Astrocyte (in vitro differentiated cells and primary cell): ENCODE measurements at regions not wholly inside any gene's neighbourhood (a gene's known extent, or its start where the extent isn't known, plus 50 kb on each side); places are given as distances from the start of the nearest gene placed in this dataset.

Experiments
- DNase-seq: peaks from one replicate; pipeline ENCODE4 v3.0.0-alpha.2; 2010; ENCODE audit warnings: low read depth
- FAIRE-seq: peaks from 2 replicates; lab custom pipeline; 2011; peaks lifted over from hg19 to GRCh38; lab: Jason Lieb, UNC
- H2AFZ ChIP-seq: 2 replicates; pipeline ENCODE4 v1.6.0; 2012; ENCODE audit warnings: low read depth, low read length, inconsistent platforms
- H3K27ac ChIP-seq: 2 replicates; pipeline ENCODE4 v1.5.1; 2011; ENCODE audit warnings: low read depth, low read length, inconsistent platforms
- H3K27me3 ChIP-seq: 2 replicates; pipeline ENCODE4 v1.6.0; 2011; ENCODE audit warnings: low read length, inconsistent platforms; ENCODE audit not compliant: insufficient read depth
- H3K36me3 ChIP-seq: 2 replicates; pipeline ENCODE4 v1.5.1; 2011; ENCODE audit warnings: low read length, inconsistent platforms; ENCODE audit not compliant: insufficient read depth
- H3K4me1 ChIP-seq: 2 replicates; pipeline ENCODE4 v1.5.1; 2011; ENCODE audit warnings: low read length, inconsistent platforms; ENCODE audit not compliant: insufficient read depth
- H3K4me2 ChIP-seq: 2 replicates; pipeline ENCODE4 v1.6.0; 2012; ENCODE audit warnings: low read length, inconsistent platforms
- H3K4me3 ChIP-seq: 2 replicates; pipeline ENCODE4 v1.5.1; 2011; ENCODE audit warnings: low read depth, mild to moderate bottlenecking, low read length, inconsistent platforms; ENCODE audit not compliant: insufficient read depth
- H3K79me2 ChIP-seq: 2 replicates; pipeline ENCODE4 v1.6.0; 2012; ENCODE audit warnings: mild to moderate bottlenecking, low read length, inconsistent platforms; ENCODE audit not compliant: insufficient read depth
- H3K9ac ChIP-seq: 2 replicates; pipeline ENCODE4 v1.6.0; 2012; ENCODE audit warnings: mild to moderate bottlenecking, low read length, inconsistent platforms
- H3K9me3 ChIP-seq: 2 replicates; pipeline ENCODE4 v1.5.1; 2012; ENCODE audit warnings: low read depth, mild to moderate bottlenecking, low read length, inconsistent platforms; ENCODE audit not compliant: insufficient read depth
- H4K20me1 ChIP-seq: 2 replicates; pipeline ENCODE4 v1.6.0; 2012; ENCODE audit warnings: low read length, inconsistent platforms; ENCODE audit not compliant: insufficient read depth
- H3K27ac Mint-ChIP-seq: one replicate; pipeline ENCODE4 v1.8.0; 2021; ENCODE audit warnings: mild to moderate bottlenecking, mixed read lengths; ENCODE audit not compliant: unreplicated experiment
- H3K27me3 Mint-ChIP-seq: one replicate; pipeline ENCODE4 v1.8.0; 2021; ENCODE audit warnings: low read depth, mixed read lengths; ENCODE audit not compliant: unreplicated experiment
- H3K36me3 Mint-ChIP-seq: one replicate; pipeline ENCODE4 v1.8.0; 2021; ENCODE audit warnings: low read depth, mixed read lengths; ENCODE audit not compliant: unreplicated experiment
- H3K4me1 Mint-ChIP-seq: one replicate; pipeline ENCODE4 v1.8.0; 2021; ENCODE audit warnings: low read depth, mixed read lengths; ENCODE audit not compliant: unreplicated experiment
- H3K4me3 Mint-ChIP-seq: one replicate; pipeline ENCODE4 v1.8.0; 2021; ENCODE audit warnings: mild to moderate bottlenecking, moderate library complexity, mixed read lengths; ENCODE audit not compliant: unreplicated experiment
- H3K9me3 Mint-ChIP-seq: one replicate; pipeline ENCODE4 v1.8.0; 2021; ENCODE audit warnings: mild to moderate bottlenecking, mixed read lengths; ENCODE audit not compliant: unreplicated experiment
- EZH2 ChIP-seq: IDR thresholded peaks from 2 replicates; pipeline ENCODE4 v1.6.1; 2012; ENCODE audit warnings: mild to moderate bottlenecking, low read length, inconsistent platforms; ENCODE audit not compliant: insufficient read depth
- TF ChIP-seq, protein P1 (sequence below): IDR thresholded peaks from 2 replicates; pipeline ENCODE4 v1.5.1; 2011; ENCODE audit warnings: low read depth, mild to moderate bottlenecking, inconsistent platforms, low read length, moderate library complexity; ENCODE audit not compliant: insufficient read depth

DNA sequence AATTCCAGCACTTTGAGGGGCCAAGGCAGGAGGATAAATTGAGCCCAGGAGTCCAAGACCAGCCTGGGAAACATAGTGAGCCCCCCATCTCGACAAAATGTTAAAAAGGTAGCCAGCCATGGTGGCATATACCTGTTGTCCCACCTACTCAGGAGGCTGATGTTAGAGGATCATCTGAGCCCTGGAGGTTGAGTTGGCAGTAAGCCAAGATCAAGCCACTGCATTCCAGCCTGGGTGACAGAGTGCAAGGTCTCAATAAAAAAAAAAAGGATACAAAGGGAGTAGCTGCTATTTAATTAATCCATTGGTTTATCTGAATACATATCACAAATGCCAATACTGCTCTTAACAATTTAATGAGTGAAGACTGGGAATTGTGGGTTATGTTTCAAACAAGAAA, 327.8 kb downstream of the CPS1 start:
- no peaks in the 10 kb centered on the region for H3K79me2 ChIP-seq
- no peaks in the 10 kb centered on the region for H3K9me3 ChIP-seq
- no peak overlapping the region for H3K9ac ChIP-seq
- Mint-ChIP-seq H3K27ac (no peak overlapping the region), H3K36me3 (peaks cover 2% of the 10 kb centered on the region), H3K9me3 (no peaks in the 10 kb centered on the region), H3K4me1 (no peaks in the 10 kb centered on the region), H3K27me3 (no peaks in the 10 kb centered on the region), H3K4me3 (no peak overlapping the region)
- no peak overlapping the region for H3K27ac ChIP-seq
- H2AFZ ChIP-seq = no peak overlapping the region
- no peaks in the 10 kb centered on the region for H3K4me1 ChIP-seq
- no peaks in the 10 kb centered on the region for H3K36me3 ChIP-seq
- H4K20me1 ChIP-seq = no peaks in the 10 kb centered on the region
- no peak overlapping the region for H3K4me2 ChIP-seq
- TF ChIP-seq, protein P1, sequence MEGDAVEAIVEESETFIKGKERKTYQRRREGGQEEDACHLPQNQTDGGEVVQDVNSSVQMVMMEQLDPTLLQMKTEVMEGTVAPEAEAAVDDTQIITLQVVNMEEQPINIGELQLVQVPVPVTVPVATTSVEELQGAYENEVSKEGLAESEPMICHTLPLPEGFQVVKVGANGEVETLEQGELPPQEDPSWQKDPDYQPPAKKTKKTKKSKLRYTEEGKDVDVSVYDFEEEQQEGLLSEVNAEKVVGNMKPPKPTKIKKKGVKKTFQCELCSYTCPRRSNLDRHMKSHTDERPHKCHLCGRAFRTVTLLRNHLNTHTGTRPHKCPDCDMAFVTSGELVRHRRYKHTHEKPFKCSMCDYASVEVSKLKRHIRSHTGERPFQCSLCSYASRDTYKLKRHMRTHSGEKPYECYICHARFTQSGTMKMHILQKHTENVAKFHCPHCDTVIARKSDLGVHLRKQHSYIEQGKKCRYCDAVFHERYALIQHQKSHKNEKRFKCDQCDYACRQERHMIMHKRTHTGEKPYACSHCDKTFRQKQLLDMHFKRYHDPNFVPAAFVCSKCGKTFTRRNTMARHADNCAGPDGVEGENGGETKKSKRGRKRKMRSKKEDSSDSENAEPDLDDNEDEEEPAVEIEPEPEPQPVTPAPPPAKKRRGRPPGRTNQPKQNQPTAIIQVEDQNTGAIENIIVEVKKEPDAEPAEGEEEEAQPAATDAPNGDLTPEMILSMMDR = no peak
- TF ChIP-seq EZH2 = no peak
- H3K4me3 ChIP-seq = no peak overlapping the region
- no peak for FAIRE-seq
- no peaks in the 10 kb centered on the region for H3K27me3 ChIP-seq
- DNase-seq = no peak

DNA sequence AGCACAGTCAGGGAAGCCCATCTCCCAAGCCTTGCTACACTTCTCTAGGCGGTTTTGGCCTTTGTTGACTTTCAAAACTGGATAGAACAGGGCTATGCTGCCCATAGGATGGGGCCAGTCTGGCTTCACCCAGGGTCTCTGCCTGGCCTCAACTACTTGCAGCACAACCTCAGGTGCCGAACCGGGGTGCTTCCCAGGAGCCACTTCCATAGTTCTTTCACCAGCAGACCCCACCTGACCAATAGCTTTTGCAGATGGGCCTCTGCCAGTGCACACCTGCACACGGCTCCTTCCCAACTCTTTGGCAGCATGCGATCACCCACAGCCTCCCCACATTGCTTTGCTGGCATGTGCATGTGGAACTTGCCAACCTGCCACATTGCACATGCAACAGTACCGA, 331.6 kb downstream of the CPS1 start:
- no peaks in the 10 kb centered on the region for H3K79me2 ChIP-seq
- FAIRE-seq (no peak), DNase-seq (no peak)
- Mint-ChIP-seq H3K9me3 (no peaks in the 10 kb centered on the region), H3K4me3 (no peak overlapping the region), H3K36me3 (peaks cover 4% of the 10 kb centered on the region), H3K27me3 (no peaks in the 10 kb centered on the region), H3K27ac (no peak overlapping the region), H3K4me1 (no peaks in the 10 kb centered on the region)
- H3K27ac ChIP-seq = no peak overlapping the region
- no peak overlapping the region for H3K4me2 ChIP-seq
- H3K9me3 ChIP-seq = no peaks in the 10 kb centered on the region
- H3K9ac ChIP-seq = no peak overlapping the region
- no peaks in the 10 kb centered on the region for H3K36me3 ChIP-seq
- H3K4me3 ChIP-seq = no peak overlapping the region
- H3K4me1 ChIP-seq = no peaks in the 10 kb centered on the region
- H4K20me1 ChIP-seq = no peaks in the 10 kb centered on the region
- H2AFZ ChIP-seq = no peak overlapping the region
- no peak for TF ChIP-seq EZH2
- TF ChIP-seq, protein P1 = no peak
- no peaks in the 10 kb centered on the region for H3K27me3 ChIP-seq

DNA sequence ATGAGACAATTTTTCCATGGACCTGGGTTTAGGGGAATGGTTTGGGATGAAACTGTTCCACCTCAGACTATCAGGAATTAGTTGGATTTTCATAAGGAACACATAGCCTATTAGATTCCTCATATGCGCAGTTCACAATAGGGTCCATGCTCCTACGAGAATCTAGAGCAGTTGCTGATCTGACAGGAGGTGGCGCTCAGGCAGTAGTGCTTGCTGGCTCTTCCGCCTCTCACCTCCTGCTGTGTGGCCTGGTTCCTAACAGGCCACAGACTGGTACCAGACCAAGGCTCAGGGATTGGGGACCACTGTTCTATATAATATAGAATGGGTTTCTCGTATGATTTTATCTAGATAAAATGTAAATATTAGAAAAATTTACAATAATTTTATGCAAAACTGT, 338.7 kb downstream of the CPS1 start:
- TF ChIP-seq EZH2 = no peak
- TF ChIP-seq, protein P1 = no peak
- Mint-ChIP-seq H3K4me1 (peaks cover 4% of the 10 kb centered on the region), H3K36me3 (peaks cover 2% of the 10 kb centered on the region), H3K27me3 (no peaks in the 10 kb centered on the region), H3K27ac (no peak overlapping the region), H3K4me3 (no peak overlapping the region), H3K9me3 (no peaks in the 10 kb centered on the region)
- H3K27me3 ChIP-seq = no peaks in the 10 kb centered on the region
- DNase-seq = no peak
- H3K9me3 ChIP-seq = no peaks in the 10 kb centered on the region
- no peak for FAIRE-seq
- H3K79me2 ChIP-seq = no peaks in the 10 kb centered on the region
- no peaks in the 10 kb centered on the region for H3K4me1 ChIP-seq
- no peak overlapping the region for H3K4me2 ChIP-seq
- no peak overlapping the region for H3K4me3 ChIP-seq
- H4K20me1 ChIP-seq = no peaks in the 10 kb centered on the region
- H2AFZ ChIP-seq = no peak overlapping the region
- H3K36me3 ChIP-seq = no peaks in the 10 kb centered on the region
- H3K27ac ChIP-seq = no peak overlapping the region
- no peak overlapping the region for H3K9ac ChIP-seq
